Medulla oblongata (tissue), 1 donor: ENCODE measurements at regions not wholly inside any gene's neighbourhood (a gene's known extent, or its start where the extent isn't known, plus 50 kb on each side); places are given as distances from the start of the nearest gene placed in this dataset.

Source experiments
- DNase-seq: peaks from one replicate; pipeline ENCODE4 v3.0.0-alpha.2; 2015; ENCODE audit errors: extremely low spot score

GRCh38 chr13:53143757-53144339 lies 115.2 kb downstream of the OLFM4 start:
- DNase-seq = peak; percentile 19

GRCh38 chr13:53144826-53145225 lies 116.2 kb downstream of the OLFM4 start:
- DNase-seq = no peak

- DNase-seq = no peak
Observed at GRCh38 chr13:53150568-53150967, 122.0 kb downstream of the OLFM4 start.

GRCh38 chr13:53151336-53152056 lies 122.9 kb downstream of the OLFM4 start:
- DNase-seq = peak; percentile 83

GRCh38 chr13:53152057-53152421 lies 123.4 kb downstream of the OLFM4 start:
- no peak for DNase-seq

- DNase-seq = no peak
Observed at GRCh38 chr13:53158201-53158600, 129.6 kb downstream of the OLFM4 start.

- DNase-seq = no peak
Observed at GRCh38 chr13:53159431-53159830, 130.8 kb downstream of the OLFM4 start.

GRCh38 chr13:53160211-53160610 lies 131.6 kb downstream of the OLFM4 start:
- no peak for DNase-seq

- no peak for DNase-seq
Observed at GRCh38 chr13:53161251-53161650, 132.6 kb downstream of the OLFM4 start.

GRCh38 chr13:53165261-53165660 lies 136.6 kb downstream of the OLFM4 start:
- DNase-seq = no peak

GRCh38 chr13:53167561-53167960 lies 138.9 kb downstream of the OLFM4 start:
- DNase-seq = no peak

GRCh38 chr13:53170910-53171309 lies 142.3 kb downstream of the OLFM4 start:
- no peak for DNase-seq

- no peak for DNase-seq
Observed at GRCh38 chr13:53174545-53174944, 145.9 kb downstream of the OLFM4 start.

GRCh38 chr13:53180684-53181083 lies 152.1 kb downstream of the OLFM4 start:
- DNase-seq = no peak

GRCh38 chr13:53182724-53183123 lies 154.1 kb downstream of the OLFM4 start:
- DNase-seq = no peak

GRCh38 chr13:53188120-53188519 lies 159.5 kb downstream of the OLFM4 start:
- DNase-seq = no peak

- no peak for DNase-seq
Observed at GRCh38 chr13:53189162-53189561, 160.5 kb downstream of the OLFM4 start.

GRCh38 chr13:53191091-53191490 lies 162.5 kb downstream of the OLFM4 start:
- no peak for DNase-seq

- DNase-seq = no peak
Observed at GRCh38 chr13:53197424-53197823, 168.8 kb downstream of the OLFM4 start.

GRCh38 chr13:53198017-53198416 lies 169.4 kb downstream of the OLFM4 start:
- DNase-seq = peak; percentile 5

- no peak for DNase-seq
Observed at GRCh38 chr13:53198736-53199135, 170.1 kb downstream of the OLFM4 start.

- no peak for DNase-seq
Observed at GRCh38 chr13:53200075-53200474, 171.5 kb downstream of the OLFM4 start.
